NCI-H1092 treated with DMSO at 0.1 percent for 48 hours (cell line): ENCODE measurements at regions not wholly inside any gene's neighbourhood (a gene's known extent, or its start where the extent isn't known, plus 50 kb on each side); places are given as distances from the start of the nearest gene placed in this dataset.
"Not testable (repeated sequence)": the region's sequence is repeated elsewhere in the genome, so short reads cannot be mapped to it uniquely, and the experiment has no call there.

Experiments used
- DNase-seq: peaks from one replicate; lab custom pipeline; 2025; lab: John Stamatoyannopoulos, UW

- DNase-seq, result no peak
These were observed 508.8 kb upstream of the AGA start for GRCh38 chr4:177951026-177951425.

DNA sequence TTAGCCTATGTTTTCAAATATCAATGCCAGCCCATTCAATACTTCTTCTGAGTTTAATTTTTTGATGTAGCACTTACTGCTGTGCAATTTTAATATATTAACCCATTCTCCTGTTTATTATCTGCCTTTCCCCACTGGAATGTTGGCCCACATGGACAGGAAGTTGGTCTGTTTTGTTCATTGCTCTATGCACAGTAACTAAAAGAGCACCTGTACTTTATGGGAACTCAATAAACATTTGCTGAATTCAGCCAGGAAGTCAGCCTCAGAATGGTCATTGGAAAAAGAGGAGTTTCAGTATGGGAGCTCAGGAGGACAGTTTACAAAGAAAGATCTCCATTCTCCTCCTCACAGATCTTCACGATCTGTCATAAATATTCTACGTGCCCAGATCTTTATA is 510.5 kb upstream of the AGA start:
- DNase-seq, result no peak

- DNase-seq, result no peak
These were observed 515.5 kb upstream of the AGA start for GRCh38 chr4:177957596-177958360.

- DNase-seq, result no peak
These were observed 518.3 kb upstream of the AGA start for GRCh38 chr4:177960566-177960965.

- DNase-seq, result no peak
These were observed 519.6 kb upstream of the AGA start for GRCh38 chr4:177961761-177962380.

DNA sequence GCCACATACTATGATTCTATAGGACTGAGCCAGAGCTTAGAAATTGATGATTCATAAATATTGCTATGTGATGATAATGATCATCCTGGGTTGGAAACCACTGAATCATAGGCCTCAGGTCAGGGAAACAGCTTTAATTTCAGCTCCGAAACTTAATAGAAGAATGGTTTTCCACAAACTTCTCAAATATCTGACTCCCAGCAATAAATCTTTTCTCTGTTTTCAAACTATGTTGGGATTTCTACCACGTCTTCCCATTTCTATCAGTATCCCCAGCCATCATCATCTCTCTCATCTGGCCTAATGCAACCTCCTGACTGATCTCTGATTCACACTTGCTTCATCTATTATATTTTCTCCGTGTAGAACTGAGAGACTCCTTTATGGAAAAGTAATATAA is 521.8 kb upstream of the AGA start:
- DNase-seq, result no peak

DNA sequence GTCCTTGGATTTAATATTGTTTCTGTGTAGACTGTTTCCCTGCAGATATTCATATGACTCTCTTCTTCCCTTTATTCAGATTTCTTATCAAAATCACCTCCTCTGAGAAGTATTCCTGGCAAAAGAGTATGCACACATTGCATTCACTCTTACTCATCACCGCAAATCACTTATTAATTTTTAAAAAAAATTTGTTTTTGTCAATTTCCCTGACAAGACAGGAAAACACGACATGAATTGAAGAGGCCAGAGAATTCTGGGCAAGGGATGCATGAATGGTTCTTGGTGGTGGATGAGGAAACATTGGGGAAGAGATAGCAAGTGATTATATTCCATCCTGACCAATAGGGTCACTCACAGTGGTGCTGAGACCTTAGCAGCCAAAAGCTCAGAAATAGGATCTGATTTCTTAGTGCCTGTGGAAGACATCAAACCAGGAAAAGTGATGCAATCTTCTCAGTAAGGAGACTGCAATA is 522.5 kb upstream of the AGA start:
- no peak for DNase-seq

DNA sequence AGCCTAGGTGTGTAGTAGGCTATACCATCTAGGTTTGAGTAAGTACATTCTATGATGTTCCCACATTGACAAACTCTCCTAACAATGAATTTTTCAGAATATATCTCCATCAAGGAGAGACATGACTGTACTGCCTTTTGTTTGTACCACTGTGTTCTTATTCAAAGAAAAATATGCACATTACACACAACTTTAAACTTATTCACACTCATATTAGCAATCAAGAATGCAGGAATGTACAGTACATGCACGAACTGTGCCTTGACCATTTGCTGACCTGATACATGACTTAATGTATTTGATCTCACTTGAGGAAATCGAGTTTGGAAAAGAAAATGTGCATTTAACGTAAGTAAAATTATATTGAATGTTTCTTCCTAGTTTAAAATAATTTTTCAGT is 525.1 kb upstream of the AGA start:
- no peak for DNase-seq

DNA sequence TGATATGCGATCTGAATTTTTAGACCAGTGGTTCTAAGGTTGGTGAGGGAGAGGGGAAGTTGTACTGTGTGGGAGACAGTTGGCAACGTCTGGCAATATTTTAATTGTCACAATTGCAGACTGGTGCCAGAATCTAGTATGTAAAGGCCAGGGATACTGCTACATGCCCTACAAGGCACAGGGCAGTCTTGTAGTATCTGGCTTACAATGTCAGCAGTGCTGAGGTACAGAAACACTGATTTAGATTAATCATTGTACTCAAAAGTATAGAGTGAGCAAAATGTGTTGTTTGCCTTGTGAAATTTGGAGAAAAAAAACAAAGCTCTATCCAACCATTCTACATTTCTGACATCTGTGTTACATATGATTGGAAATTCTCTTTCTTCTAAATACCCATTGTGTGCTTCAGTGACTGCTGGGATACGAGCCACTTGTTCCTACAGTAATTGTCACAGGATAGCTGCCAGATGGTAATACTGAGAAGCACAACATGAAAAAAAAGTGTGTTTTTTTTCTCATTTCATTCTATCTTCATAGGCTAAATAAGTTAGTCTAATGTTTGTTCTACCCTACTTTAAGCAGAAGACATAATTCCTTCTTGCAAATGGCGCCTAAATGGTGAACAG is 526.7 kb upstream of the AGA start:
- no peak for DNase-seq

DNA sequence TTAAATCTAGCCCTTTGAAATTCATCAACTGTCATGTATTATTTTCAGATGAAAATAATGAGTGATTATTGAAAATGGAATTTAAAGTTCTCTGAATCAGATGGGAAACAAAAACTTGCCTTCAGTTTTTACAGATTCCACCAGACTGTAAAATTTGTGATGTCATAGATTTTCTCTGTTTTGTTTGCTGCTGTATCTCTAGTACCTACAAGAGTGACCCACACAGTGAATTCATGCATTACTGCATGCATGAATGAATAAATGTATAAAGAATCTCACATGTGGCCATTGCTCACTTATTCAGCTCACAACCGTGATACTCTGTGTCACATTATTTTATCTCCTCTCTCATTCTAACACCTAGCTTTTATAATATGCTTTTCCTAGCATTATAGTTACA is 532.2 kb upstream of the AGA start:
- no peak for DNase-seq

DNA sequence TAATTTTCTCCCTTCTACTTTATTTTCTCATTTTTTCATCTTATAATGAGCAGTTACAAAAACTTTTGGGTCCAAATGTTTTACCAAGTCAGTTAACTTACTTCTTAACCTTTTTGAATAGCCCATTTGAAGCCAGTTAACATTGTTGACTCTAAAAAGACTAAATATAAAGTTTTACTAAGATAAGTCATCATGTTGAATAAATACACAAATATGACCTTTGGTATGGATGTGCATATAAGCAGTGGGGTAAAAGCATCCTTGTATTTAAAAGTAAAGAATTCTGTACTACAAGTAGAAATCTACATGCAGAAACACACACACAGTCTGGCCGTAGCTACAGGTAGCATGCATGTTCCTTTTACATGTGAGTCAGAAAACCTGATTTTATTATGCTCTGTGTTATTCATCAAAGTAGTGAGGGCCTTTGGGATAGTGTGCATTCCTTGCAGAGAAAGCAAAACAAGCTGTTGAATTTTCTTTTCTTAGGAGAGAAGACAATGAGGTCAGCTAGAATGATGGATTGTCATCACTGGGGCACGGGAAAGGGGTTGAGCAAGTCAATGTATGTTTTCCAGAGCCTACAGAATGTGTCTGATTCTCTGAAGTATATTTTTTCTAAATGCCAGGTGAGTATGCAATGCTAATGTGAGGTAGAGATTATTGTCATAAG is 533.2 kb upstream of the AGA start:
- no peak for DNase-seq

GRCh38 chr4:177986236-177986635 is 544.0 kb upstream of the AGA start:
- no peak for DNase-seq

- DNase-seq, result no peak
These were observed 545.7 kb upstream of the AGA start for GRCh38 chr4:177987896-177988295.

- no peak for DNase-seq
These were observed 547.4 kb upstream of the AGA start for GRCh38 chr4:177989503-177990201.

- no peak for DNase-seq
These were observed 560.9 kb upstream of the AGA start for GRCh38 chr4:178003098-178003657.

DNA sequence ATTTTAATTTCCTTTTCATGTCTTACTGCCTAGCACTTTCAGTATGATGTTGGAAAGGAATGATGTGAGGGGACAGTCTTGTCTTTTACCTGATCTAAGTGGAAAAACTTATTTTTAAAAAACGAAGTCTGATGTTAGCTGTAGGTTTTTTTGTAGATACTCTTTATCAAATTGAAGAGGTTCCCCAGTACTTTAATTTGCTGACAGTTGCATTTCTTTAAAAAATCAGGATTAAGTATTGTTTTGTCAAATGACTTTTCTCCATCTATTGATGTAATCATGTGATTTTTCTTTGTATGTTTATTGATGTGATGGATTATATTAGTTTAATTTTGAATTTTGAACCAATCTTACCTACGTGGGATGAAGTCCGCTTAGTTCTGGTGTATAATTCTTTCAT is 568.4 kb upstream of the AGA start:
- DNase-seq, result no peak

- DNase-seq, result not testable (repeated sequence)
These were observed 572.8 kb upstream of the AGA start for GRCh38 chr4:178015046-178015445.

DNA sequence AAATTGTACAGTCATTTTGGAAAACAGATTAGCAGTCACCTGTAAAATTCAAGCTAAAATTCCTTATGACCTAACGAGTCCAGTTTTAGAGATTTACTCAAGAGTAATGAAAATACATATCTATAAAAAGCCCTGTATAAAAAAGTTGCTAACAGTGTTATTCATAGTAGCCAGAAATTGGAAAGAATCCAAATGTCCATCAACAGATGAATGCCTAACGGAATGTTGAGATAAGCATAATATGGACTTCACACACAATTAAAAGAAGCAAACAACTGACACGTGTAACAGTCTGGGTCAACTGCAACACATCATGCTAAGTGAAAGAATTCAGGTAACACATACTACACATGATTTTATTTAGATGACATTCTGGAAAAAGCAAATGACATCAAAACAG is 584.8 kb upstream of the AGA start:
- no peak for DNase-seq

DNA sequence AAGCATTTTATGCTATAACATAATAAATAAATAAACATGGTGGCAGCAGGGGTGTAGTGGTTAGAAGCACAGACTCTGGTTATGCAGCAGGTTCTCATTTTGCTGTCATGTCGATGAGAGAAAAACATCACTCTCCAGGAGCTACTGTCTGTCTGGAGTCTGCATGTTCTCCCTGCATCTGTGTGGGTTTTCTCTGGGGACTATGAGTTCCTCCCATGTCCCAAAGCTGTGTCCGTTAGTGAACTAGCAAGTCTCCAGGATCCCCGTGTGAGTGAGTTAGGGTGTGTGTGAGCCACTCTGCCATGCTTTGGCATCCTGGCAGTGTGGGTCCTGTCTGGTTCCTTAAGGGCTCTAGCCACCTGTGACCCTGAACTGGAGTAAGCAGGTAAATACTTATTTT is 585.6 kb upstream of the AGA start:
- DNase-seq, result no peak

DNA sequence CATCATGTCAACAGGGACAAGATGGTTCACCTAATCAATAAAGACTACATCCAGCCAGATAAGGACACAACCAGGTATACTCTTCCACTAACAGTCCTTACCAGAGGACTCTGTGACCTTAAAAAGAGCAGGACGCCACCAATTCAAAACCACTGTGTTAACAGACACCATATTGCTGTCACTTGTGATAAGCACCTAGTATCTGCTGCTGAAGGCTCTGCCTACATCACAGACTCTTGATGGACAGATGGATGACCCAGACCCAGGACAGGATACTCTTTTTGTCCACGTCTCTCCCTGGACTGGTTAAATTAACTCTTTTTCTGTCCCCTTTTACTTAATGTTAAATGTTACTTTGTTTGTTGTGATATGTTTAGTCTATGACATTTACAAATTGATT is 586.2 kb upstream of the AGA start:
- DNase-seq, result no peak

GRCh38 chr4:178037459-178038214 is 595.4 kb upstream of the AGA start:
- no peak for DNase-seq
